Hepatocyte (in vitro differentiated cells): ENCODE measurements at regions not wholly inside any gene's neighbourhood (a gene's known extent, or its start where the extent isn't known, plus 50 kb on each side); places are given as distances from the start of the nearest gene placed in this dataset.

Experiments
- DNase-seq: peaks from one replicate; pipeline ENCODE4 v3.0.0-alpha.2; 2016; ENCODE audit warnings: low spot score
- H2AFZ ChIP-seq: fragments of 200-600 bp; sonication (generic); 2 replicates; pipeline ENCODE4 v1.6.0; 2016; ENCODE audit warnings: antibody characterized with exemption, mild to moderate bottlenecking
- H3K27ac ChIP-seq: fragments of 200-600 bp; sonication (generic); 2 replicates; pipeline ENCODE4 v1.5.1; 2016; ENCODE audit warnings: mild to moderate bottlenecking
- H3K27me3 ChIP-seq: fragments of 200-600 bp; sonication (generic); 2 replicates; pipeline ENCODE4 v1.6.1; 2016
- H3K36me3 ChIP-seq: fragments of 200-600 bp; sonication (generic); replicated peaks from 2 replicates; pipeline ENCODE4 v1.5.1; 2016; ENCODE audit warnings: low read depth; ENCODE audit not compliant: insufficient read depth
- H3K4me1 ChIP-seq: fragments of 200-600 bp; sonication (generic); 2 replicates; pipeline ENCODE4 v1.5.1; 2016; ENCODE audit warnings: mild to moderate bottlenecking, moderate library complexity; ENCODE audit not compliant: insufficient read depth
- H3K4me2 ChIP-seq: fragments of 200-600 bp; sonication (generic); 2 replicates; pipeline ENCODE4 v1.6.0; 2016
- H3K4me3 ChIP-seq: fragments of 200-600 bp; sonication (generic); 2 replicates; pipeline ENCODE4 v1.5.1; 2016; ENCODE audit warnings: mild to moderate bottlenecking
- H3K79me2 ChIP-seq: fragments of 200-600 bp; sonication (generic); 2 replicates; pipeline ENCODE4 v1.6.0; 2017; ENCODE audit warnings: mild to moderate bottlenecking
- H3K9me2 ChIP-seq: fragments of 200-600 bp; sonication (generic); replicated peaks from 2 replicates; pipeline ENCODE4 v1.6.0; 2017; ENCODE audit warnings: mild to moderate bottlenecking; ENCODE audit not compliant: insufficient read depth
- H3K9me3 ChIP-seq: fragments of 200-600 bp; sonication (generic); 2 replicates; pipeline ENCODE4 v1.5.1; 2016; ENCODE audit warnings: low read depth, mild to moderate bottlenecking
- H4K20me1 ChIP-seq: fragments of 200-600 bp; sonication (generic); 2 replicates; pipeline ENCODE4 v1.6.0; 2016; ENCODE audit warnings: mild to moderate bottlenecking; ENCODE audit not compliant: insufficient read depth, poor library complexity, severe bottlenecking
- EZH2 ChIP-seq: fragments of 200-600 bp; sonication (generic); IDR thresholded peaks from 2 replicates; pipeline ENCODE4 v1.6.1; 2016; ENCODE audit warnings: antibody characterized with exemption, mild to moderate bottlenecking, borderline replicate concordance
- EZH2phosphoT487 ChIP-seq: fragments of 200-600 bp; sonication (generic); IDR thresholded peaks from one replicate; pipeline ENCODE4 v1.6.1; 2018; ENCODE audit warnings: antibody characterized with exemption, mild to moderate bottlenecking, low read depth, moderate library complexity; ENCODE audit not compliant: unreplicated experiment, severe bottlenecking
- WGBS: methylation state at CpG from one replicate; pipeline ENCODE4 v1.1.6; 2016; ENCODE audit warnings: low lambda C conversion rate; ENCODE audit errors: missing lambda C conversion rate; 5-methylcytosine and 5-hydroxymethylcytosine counted together
- TF ChIP-seq, protein P1 (sequence below): fragments of 200-600 bp; sonication (generic); IDR thresholded peaks from 2 replicates; pipeline ENCODE4 v1.5.1; 2016; ENCODE audit warnings: antibody characterized with exemption, mild to moderate bottlenecking; ENCODE audit not compliant: poor library complexity

DNA sequence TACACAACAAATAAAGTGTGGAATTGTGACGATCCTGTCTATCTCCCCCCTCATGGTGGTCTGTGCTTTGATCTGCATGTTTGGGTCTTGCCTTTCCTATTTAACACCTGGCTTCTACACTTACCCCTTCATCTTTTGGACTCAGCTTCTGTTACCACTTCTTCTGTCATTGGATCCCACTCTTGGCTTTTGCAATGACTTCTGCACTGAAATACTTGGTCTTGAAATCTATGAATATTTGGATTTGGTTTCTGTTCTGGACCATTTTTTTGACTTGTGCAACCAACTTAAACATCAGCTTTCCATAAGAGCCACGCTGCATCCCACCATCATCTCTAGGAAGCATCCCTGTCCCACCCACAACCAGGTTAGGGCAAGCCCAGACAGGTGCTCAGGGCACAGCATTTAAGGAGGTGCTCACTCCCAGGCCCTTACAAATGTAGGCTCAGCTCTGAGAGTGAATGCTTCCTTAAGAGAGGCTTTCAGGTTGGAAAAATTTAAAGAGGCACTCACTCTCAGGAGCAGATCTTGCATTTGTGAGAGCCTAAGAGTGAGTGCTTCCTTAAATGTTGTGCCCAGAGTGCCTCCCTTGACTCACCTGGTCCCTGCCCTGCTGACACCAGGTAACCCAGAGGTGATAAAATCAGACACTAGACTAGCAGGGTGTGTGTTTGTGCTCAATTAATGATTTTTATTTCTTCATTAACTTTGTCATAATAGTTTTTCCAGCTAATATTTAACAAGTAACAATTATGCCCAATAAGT, 124.5 kb upstream of the SH3BP4 start:
- 94% methylated on average over 2 of the region's 2 CpGs for WGBS
- H2AFZ ChIP-seq: no peak overlapping the region
- no peak for TF ChIP-seq EZH2
- TF ChIP-seq, protein P1, sequence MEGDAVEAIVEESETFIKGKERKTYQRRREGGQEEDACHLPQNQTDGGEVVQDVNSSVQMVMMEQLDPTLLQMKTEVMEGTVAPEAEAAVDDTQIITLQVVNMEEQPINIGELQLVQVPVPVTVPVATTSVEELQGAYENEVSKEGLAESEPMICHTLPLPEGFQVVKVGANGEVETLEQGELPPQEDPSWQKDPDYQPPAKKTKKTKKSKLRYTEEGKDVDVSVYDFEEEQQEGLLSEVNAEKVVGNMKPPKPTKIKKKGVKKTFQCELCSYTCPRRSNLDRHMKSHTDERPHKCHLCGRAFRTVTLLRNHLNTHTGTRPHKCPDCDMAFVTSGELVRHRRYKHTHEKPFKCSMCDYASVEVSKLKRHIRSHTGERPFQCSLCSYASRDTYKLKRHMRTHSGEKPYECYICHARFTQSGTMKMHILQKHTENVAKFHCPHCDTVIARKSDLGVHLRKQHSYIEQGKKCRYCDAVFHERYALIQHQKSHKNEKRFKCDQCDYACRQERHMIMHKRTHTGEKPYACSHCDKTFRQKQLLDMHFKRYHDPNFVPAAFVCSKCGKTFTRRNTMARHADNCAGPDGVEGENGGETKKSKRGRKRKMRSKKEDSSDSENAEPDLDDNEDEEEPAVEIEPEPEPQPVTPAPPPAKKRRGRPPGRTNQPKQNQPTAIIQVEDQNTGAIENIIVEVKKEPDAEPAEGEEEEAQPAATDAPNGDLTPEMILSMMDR: no peak
- TF ChIP-seq EZH2phosphoT487: no peak
- no peaks in the 10 kb centered on the region for H3K9me2 ChIP-seq
- no peak overlapping the region for H3K27ac ChIP-seq
- no peaks in the 10 kb centered on the region for H3K9me3 ChIP-seq
- H3K4me2 ChIP-seq: no peak overlapping the region
- no peaks in the 10 kb centered on the region for H3K36me3 ChIP-seq
- H3K4me3 ChIP-seq: no peak overlapping the region
- H4K20me1 ChIP-seq: no peaks in the 10 kb centered on the region
- no peak for DNase-seq
- H3K79me2 ChIP-seq: no peaks in the 10 kb centered on the region
- H3K4me1 ChIP-seq: peaks cover 12% of the 10 kb centered on the region
- H3K27me3 ChIP-seq: no peaks in the 10 kb centered on the region

DNA sequence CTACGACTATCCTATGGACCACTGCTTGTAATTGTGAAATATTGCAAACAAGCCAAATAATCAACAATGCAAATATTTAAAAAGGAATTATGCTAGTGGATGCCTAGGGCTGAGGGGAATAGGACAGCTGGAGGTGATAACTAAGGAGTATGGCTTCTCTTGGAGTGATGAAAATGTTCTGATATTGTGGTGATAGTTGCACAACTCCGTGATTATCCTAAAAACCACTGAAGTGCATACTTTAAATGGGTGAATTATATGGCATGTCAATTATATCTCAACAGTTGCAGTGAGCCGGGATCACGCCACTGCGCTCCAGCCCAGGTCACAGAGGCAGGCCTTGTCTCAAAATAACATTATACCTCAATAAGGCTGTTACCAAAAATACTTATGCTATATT, 125.1 kb upstream of the SH3BP4 start:
- H3K79me2 ChIP-seq: no peaks in the 10 kb centered on the region
- H3K9me2 ChIP-seq: no peaks in the 10 kb centered on the region
- no peak overlapping the region for H3K4me3 ChIP-seq
- no peaks in the 10 kb centered on the region for H4K20me1 ChIP-seq
- H3K27ac ChIP-seq: no peak overlapping the region
- no peak for DNase-seq
- TF ChIP-seq EZH2phosphoT487: no peak
- TF ChIP-seq, protein P1: no peak
- TF ChIP-seq EZH2: no peak
- no peak overlapping the region for H3K4me2 ChIP-seq
- no peaks in the 10 kb centered on the region for H3K36me3 ChIP-seq
- WGBS: 96% methylated on average over 5 of the region's 5 CpGs
- H3K9me3 ChIP-seq: no peaks in the 10 kb centered on the region
- H3K27me3 ChIP-seq: no peaks in the 10 kb centered on the region
- H3K4me1 ChIP-seq: peaks cover 12% of the 10 kb centered on the region
- H2AFZ ChIP-seq: no peak overlapping the region

DNA sequence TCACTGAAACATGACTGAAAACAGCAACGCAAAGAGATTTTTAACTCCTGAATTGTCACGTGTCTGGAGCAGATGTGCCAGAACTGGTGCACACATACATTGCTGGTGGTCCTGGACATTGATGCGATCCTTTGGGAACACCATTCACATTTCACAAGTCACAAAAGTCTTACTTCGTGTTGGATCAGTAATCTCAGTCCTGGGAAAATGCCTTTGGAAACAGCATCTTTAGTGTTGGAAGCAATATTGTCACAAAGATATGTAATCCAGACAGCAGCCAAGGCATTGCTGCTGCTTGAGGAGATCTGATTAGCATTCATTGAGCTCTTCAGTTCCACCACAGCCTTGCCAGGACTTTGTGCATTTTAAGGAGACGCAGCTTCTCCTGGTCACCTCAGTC, 126.2 kb upstream of the SH3BP4 start:
- Histone ChIP-seq H4K20me1 (no peaks in the 10 kb centered on the region), H2AFZ (no peak overlapping the region), H3K4me1 (peaks cover 12% of the 10 kb centered on the region), H3K4me2 (no peak overlapping the region), H3K9me2 (no peaks in the 10 kb centered on the region), H3K79me2 (no peaks in the 10 kb centered on the region), H3K36me3 (no peaks in the 10 kb centered on the region), H3K27me3 (no peaks in the 10 kb centered on the region), H3K27ac (no peak overlapping the region), H3K4me3 (no peak overlapping the region), H3K9me3 (no peaks in the 10 kb centered on the region)
- TF ChIP-seq EZH2 (no peak), EZH2phosphoT487 (no peak)
- TF ChIP-seq, protein P1: no peak
- WGBS: 82% methylated on average over 5 of the region's 5 CpGs
- no peak for DNase-seq
